NCI-H1694 (cell line): ENCODE measurements at regions not wholly inside any gene's neighbourhood (a gene's known extent, or its start where the extent isn't known, plus 50 kb on each side); places are given as distances from the start of the nearest gene placed in this dataset.
"Not testable (repeated sequence)": the region's sequence is repeated elsewhere in the genome, so short reads cannot be mapped to it uniquely, and the experiment has no call there.

Source experiments
- DNase-seq: peaks from one replicate; lab custom pipeline; 2025; lab: John Stamatoyannopoulos, UW

- DNase-seq: no peak
These were observed 52.0 kb upstream of the FYN start for GRCh38 chr6:111925296-111925695.

DNA sequence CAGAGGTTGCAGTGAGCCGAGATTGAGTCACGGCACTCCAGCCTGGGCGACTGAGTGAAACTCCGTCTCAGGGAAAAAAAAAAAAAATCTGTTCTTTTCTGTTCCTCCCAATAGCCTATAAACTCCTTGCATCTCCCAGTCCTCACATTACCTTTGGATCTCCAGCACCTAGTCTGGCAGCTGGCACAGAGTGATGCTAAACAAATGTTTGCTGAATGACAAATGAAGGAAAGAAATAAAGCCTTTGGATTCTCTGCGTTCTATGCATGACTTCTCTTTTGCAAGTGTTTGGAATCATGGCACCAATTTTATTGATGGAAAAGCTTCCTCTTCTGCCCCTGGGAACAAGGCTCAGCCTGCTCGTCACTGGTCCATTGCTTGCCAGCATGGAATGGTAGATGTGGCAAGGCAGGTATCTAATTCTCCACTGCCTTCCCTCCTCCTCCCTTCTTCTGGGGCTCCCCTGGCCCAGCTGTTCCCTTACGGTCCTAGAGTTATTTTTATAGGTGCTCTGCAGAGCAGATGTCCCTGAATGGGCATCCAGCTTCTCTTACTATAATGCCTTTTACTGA, 53.6 kb upstream of the FYN start:
- DNase-seq: no peak

GRCh38 chr6:111927321-111927720, 54.1 kb upstream of the FYN start:
- DNase-seq: no peak

DNA sequence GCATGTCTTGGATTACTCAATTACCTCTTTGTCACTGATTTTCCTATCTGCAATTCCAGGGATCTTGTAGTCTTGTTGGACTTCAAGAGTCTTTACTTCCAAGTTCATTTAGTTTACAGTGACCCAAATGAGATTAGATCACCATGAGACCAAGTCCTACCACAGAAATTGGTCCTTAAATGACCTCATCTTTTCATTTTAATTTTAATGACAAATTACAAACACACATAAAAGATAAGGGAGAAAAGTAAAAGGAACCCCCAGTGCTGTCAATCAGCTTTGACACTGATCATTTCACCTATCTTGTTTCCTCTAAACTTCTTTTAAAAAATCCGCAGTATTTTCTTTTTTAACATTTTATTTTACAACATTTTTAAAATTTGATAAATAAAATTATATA, 54.9 kb upstream of the FYN start:
- no peak for DNase-seq

DNA sequence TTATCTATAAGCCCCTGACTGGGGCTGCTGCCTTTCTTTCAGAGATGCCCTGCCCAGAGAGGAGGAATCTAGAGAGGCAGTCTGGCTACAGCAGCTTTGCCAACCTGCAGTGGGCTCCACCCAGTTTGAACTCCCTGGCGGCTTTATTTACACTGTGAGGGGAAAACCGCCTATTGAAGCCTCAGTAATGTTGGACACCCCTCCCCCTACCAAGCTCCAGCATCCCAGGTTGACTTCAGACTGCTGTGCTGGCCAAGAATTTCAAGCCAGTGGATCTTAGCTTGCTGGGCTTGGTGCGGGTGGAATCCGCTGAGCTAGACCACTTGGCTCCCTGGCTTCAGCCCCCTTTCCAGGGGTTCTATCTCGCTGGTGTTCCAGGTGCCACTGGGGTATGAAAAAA, 61.4 kb upstream of the FYN start:
- DNase-seq: not testable (repeated sequence)

DNA sequence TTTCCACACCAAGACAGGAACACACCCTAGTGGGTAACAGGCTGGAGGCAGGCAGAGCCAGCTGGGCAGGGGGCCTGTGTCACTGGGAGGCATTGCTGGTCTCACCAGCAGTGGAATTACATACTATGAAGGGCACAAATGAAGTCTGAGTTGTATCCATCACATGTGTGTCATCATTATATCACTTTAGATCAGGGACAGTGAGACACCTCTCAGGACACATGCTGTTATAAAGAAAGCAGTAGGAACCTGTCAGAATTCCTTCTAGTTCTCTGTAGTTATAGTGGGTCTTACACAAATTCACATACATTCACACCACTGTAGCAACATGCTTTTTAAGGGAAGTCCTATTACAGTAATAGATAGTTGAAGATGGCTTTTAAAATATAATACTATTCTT, 63.5 kb upstream of the FYN start:
- no peak for DNase-seq

GRCh38 chr6:111938710-111939109, 65.5 kb upstream of the FYN start:
- no peak for DNase-seq

- DNase-seq: no peak
These were observed 66.7 kb upstream of the FYN start for GRCh38 chr6:111939902-111940301.

- no peak for DNase-seq
These were observed 67.5 kb upstream of the FYN start for GRCh38 chr6:111940801-111941200.

DNA sequence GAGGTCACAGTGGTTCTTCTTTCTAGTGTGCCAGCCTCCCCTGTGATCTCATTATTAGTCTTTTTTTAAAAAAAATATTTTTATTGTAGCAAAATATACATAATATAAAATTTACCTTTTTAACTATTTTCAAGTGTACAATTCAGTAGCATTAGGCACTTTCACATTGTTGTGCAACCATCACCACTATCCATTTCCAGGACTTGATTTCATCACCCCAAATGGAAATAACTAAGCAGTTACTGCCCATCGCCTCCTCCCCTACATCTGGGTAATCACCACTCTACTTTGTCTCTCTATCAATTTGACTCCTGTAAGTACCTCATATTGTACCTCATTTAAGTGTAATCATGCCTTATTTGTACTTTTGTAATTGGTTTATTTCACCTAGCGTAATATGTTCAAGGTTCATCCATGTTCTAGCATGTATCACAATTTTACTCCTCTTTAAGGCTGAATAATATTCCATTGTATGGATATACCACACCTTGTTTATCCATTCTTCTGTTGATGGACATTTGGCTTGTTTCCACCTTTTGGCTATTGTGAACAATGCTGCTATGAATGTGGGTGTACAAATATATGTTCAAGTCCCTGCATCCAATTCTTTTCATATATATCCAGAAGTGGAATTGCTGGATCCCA, 68.6 kb upstream of the FYN start:
- DNase-seq: no peak

DNA sequence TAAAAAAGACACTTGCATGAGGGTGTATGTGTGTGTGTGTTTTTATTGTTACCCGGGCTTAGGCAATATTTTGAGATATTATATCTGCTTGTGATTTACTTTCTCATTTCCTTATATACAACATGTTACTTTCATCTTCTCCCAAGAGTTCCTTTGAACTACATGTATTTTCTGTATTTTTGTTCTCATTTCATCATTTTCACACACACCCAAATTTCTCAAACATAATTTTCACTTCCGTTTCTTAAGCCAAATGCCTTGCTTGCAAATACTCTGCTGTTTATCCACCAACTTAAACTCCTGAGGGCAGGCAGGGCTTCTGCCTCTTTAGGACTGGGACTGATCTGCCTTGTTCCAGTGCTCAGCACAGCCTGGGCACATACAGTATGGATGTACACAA, 69.3 kb upstream of the FYN start:
- no peak for DNase-seq

DNA sequence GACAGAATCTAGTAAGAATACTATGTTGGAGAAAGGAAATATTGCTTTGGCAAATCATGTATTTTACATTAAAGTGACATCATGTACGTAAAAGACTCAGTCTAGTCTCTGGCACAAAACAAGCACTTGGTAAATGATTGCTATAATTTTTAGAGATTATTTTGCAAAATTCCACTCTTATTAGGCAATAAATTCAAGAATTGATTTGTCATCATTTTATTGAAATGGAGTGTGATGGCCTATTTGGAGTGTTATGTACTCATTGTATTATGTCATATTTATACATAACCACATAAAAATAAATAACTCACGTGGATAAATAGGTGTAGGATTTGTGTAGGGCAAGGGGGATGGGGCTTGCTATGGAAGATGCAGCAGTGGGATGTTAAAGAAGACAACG, 70.0 kb upstream of the FYN start:
- no peak for DNase-seq

DNA sequence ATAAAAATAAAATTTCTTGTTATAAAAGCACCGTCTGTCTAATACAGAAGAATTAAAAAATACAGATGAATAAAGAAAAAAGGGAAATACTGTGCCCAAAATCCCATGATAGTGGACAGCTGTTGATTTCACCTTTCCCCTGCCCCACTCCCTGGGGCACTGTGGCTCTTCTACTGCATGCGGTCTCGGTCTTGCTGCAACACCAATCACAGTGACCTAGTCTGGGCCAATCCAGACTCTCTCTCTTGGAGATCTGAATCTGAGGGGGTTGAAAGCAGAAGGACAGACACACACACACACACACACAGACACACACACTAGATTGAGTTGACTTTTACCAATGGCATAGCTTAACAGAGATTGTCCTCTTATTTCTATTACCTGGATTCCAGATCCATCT, 70.5 kb upstream of the FYN start:
- DNase-seq: no peak

DNA sequence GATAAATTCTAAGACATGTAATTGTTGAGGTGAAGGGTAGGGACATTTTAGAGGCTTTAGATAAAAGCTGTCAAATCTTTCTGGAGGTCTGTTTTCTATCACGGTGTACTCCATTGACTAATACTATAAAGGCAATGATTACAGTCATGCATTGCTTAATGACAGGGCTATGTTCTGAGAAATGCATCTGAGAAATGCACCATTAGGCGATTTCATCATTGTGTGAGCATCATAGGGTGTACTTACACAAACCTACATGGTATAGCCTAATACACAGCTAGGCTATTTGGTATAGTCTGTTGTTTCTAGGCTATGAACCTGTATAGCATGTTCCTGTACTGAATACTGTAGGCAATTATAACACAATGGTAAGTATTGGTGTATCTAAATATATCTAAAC, 71.3 kb upstream of the FYN start:
- no peak for DNase-seq

DNA sequence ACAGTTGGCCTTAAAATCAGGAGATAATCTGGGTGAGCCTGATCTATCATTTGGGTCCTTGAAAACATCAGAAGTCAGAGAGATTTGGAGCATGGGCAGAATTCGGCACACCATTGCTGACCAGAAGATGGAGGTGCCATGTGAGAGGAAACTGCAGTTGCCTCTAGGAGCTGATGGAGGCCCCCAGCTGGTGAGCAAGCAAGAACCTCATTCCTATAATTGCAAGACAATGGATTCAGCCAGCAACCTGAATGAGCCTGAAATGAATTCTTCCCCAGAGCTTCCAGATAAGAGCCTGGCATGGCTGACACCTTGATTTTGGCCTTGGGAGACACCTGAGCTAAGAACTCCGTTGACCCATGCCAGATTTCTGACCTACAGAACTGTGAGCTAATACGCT, 76.3 kb upstream of the FYN start:
- DNase-seq: no peak

DNA sequence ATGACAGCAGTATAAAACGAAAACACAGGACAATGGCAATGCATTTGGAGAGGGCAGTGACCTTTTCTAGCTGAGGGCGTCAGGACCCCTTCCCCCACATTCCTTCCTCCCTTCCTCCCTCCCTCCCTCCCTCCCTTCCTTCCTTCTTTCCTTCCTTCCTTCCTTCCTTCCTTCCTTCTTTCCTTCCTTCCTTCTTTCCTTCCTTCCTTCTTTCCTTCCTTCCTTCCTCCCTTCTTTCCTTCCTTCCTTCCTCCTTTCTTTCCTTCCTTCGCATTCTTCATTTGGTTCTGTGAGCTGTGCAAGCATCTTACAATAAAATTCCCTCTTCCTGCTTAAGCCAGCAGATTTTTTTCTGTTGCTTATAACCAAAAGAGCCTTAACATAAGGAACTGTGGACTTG, 76.7 kb upstream of the FYN start:
- DNase-seq: not testable (repeated sequence)

DNA sequence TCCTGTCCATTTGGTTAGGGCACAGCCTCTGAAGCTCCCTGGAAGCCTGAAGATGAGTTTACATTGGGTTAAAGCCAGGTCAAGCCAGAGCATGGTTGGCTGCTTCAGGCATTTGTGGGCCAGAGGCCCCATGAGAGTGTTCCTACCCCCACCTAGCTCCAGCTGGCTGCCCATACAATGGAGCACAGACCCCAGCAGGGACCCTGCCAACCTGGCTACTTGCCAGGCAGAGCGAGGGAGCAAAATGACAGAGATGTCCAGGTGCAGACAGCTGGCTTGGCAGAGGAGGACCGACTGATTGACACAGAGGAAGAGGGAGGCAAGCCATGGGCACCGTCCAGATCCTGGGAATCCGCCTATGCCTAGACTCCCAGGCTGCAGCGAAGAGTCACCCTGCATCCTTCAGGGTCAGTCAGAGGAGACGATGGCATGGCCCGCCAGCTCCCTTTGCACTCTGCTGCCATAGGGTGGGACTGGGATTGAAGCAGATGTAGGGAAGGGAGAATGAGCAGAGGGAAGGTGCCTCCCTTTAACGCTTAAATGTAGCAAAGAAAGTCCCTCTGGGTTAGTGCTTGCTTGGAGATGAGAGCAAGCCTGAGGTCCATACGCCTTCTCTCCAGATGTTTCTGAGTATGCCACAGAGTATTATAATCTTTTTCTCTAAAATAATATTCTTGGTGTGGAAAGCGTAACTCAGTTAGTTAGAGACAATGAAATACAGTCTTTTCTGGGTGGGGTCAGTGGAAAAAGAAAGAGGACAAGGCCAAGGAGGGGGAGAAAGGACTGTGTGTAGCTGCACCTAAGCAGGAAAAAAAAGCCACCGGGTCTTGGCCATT, 77.6 kb upstream of the FYN start:
- peak; percentile 34 for DNase-seq

DNA sequence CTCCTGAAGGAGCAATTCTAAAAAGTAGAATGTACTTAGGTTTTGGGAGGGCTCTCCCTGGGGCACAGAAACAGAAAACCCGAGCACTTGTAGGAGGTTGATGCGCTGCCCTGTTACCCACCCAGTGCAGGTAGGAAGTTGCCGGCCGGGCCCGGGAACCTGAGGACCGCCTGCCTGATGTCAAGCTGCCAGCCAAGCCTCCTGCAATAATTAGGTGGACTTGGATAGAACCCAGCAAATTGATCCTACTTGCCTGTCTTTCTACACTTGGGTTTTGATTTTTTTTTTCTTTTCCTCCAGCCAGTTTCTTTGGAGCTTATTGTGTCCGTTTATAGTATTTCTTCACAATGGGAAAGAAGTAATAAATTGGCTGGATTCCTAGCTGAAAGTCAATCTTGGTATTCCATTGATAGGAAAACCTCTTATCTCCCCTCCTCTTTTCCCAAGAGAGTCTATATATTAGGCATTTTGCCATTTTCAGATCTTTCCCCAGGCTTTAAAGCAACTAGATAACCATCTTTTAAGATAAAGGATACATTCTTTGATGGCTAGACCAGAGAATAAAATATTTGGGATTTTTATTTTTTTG, 78.3 kb upstream of the FYN start:
- no peak for DNase-seq

- no peak for DNase-seq
These were observed 79.0 kb upstream of the FYN start for GRCh38 chr6:111952274-111952673.

DNA sequence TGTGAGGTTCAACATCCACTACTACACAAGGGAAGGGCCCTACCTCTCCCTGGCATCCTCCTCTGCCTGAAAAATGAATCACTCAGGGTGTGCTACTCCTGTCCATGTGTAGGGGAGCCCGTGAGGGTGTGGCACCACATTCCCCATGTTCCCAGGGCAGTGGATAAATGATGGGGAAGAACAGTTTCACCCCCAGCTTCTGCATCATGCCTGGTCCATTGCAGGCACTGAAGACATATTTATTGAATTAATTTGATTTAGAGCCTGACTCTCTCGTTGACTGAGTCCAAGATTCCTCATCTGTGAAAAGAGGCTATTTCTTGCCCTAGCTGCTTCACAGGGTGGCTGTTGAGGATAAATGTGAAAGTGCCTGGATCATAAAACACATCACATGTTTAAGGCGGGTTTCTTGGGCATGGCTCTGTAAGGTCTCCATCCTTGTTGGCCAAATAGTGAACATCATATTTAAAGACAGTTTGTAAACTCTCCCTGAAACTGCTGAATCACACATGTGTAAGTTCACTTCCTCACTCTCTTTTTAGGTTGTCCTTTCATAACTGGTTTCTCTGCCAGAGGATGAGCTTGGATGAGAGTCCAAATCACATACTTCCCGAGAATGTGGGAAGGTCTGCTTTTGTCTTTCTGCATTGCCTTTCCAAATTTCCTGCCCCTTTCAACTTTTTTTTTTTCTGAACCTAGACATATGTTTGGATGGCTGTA, 79.7 kb upstream of the FYN start:
- no peak for DNase-seq

- DNase-seq: no peak
These were observed 82.8 kb upstream of the FYN start for GRCh38 chr6:111956098-111956497.

DNA sequence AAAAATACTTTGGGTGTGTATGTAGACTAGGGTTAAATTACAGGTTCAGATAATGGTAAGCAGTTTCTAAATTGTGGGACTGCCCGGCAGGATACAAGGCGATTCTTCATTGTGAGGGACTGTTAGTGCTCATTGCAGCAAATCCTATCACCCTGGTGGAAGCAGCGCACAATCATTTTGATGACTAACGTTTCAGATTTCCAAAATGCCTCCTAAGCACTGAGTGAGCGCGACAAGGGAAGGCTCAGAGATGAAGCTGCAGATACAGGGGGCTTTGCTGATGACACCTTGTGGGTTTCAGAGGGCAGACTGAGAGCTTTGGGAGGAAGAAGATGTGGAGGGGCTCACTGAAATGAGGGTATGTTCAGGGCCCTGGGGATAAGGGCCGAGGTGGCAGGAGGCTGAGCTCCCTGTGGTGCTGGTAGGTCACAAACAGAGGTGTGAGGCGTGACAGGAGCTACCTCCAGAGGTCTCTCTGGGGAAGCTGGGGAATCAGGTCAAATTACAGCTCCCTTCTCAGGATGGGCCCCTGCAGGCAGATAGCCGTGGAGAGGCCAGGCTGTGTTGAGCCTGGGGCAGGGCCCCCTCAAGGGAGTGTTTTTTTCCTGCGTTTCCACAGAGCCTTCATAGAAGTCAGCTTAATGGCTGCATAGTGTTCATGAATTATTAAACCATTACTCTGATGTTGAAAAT, 84.5 kb upstream of the FYN start:
- no peak for DNase-seq
